Activated CD4-positive, alpha-beta T cell treated with anti-CD3 and anti-CD28 coated beads, Interleukin-2, amount 50 U/mL, for 48 hours (primary cell): ENCODE measurements at regions not wholly inside any gene's neighbourhood (a gene's known extent, or its start where the extent isn't known, plus 50 kb on each side); places are given as distances from the start of the nearest gene placed in this dataset.
"Not testable (repeated sequence)": the region's sequence is repeated elsewhere in the genome, so short reads cannot be mapped to it uniquely, and the experiment has no call there.

ENCODE experiments used
- DNase-seq, 2 experiments: peaks; one replicate each; pipeline ENCODE4 v3.0.0-alpha.2; 2020

DNA sequence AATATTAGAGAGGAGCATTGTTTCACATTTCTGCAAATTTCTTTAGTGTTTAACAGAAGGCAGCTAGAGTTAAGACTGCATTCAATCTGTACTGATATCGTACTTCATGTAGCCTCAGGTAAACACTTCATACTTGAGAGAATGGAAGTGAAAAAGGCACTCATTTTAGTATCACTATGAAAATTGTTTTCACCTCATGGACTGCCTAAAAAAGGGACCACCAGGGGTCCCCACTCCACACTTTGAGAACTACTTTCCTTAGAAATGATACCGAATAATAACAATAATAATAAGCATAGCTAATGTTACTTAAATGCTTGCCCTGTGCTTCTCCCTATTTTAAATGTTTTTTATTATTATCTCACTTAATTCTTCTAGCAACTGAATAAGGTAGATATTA lies 95.1 kb downstream of the BLID start:
- no peak for DNase-seq

DNA sequence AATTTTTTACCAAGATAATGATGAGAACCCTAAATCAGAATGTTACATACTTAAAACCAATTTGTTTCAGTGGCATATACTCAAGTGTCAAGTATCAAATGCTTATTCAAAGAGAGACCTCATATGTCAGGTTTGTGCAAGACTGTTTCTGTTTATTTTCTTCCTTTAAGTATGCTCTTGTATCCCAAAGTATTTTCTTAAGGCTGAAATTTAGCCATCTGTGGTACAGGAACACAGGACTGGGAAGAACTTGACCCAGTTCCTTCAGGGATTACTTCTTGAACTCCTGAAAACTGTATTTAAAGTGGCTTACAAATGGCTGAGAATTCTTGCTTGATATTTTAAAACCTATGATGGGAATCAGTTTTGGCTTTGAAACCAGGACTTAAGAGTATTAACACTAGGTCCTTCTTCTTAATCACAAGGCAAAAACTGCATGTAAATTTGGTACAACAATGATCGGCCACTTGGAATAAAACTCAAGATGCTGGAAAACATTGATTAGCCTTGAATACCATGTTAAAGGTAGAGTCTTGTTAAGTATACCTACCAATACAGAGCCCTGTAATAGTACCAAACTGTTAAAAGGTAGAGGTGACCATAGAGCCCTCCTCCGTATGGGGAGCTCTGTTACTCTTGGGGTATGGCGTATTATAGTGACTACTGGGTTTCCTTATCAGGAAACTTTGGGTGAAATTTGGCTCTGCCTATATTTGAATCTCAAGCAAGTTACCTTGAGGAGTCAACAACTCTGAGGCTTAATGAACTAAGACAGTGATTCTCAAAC lies 95.9 kb downstream of the BLID start:
- no peak for DNase-seq

DNA sequence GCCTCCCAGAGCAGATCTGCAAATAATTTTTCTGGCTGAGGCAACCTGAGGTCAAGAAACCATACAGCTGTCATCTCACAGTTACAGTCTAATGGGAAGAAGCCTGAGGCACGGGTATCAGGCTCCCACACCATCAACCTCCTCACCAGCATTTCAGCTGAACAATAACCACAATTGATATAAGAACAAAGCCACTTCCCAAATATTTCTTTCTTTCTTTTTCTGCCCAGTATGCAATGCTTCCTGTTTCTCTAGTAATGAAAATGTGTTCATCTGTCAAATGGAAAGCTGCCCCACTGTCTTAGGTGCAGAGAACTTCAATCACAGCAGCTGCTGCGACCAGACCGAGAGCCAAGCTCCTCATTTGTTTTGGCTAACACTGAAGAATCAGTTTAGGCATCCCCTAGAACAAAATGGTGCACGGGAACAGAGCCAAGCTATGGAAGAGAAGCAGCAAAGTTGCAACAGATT lies 108.4 kb downstream of the BLID start:
- no peak for DNase-seq

DNA sequence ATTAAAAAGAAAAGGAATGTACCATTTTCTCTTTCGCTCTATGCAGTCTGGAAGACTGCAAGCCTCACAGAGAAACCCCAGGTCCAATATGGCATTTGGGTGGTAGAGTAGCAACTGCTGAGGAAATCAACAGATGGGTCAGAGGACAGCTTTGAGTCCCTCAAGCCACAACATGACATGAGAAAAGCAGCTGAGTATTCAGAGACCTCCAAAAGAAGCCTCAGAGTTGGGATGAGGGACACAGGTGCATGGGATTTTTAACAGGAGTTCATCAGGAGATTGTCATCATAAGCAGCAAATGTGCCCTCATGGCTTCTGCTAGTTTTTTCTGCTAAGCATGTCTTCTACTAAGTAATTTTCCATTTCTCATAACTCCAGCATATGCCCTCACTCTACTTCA lies 111.6 kb downstream of the BLID start:
- DNase-seq = no peak

DNA sequence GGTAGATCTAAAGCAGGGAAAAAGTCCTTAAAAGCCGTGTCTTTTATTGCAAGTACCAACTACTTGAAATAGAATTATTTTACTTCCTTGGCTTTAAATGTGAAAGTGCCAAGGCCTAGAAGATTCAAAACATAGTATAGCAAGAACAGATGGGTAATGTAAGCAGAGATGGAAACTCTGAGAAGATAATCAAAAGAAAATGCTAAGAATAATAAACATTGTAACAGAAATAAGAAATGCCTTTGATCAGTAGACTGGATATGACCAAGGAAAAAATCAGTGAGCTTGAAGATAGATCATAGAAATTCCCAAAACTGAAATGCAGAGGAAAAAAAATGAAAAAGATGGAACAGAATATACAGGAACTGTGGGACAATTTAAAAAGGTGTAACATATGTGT lies 113.1 kb downstream of the BLID start:
- DNase-seq = no peak

DNA sequence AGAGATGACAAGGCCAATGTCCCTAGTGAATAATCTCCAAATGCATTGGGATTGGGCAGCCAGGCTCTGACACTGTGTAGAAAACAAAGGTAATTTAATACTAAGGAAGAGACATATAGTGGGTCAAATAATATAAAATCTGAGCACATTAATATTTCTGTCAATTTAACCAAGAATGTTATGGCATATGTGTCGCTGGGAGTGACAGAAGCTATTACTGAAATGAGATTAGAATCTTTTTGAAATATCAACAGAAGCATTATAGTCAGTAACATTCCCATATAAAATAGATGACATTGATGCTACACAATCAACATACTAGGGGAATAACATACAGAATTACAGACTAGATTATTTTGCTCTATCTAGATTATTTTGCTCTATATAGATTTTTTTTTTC lies 114.0 kb downstream of the BLID start:
- DNase-seq = no peak

DNA sequence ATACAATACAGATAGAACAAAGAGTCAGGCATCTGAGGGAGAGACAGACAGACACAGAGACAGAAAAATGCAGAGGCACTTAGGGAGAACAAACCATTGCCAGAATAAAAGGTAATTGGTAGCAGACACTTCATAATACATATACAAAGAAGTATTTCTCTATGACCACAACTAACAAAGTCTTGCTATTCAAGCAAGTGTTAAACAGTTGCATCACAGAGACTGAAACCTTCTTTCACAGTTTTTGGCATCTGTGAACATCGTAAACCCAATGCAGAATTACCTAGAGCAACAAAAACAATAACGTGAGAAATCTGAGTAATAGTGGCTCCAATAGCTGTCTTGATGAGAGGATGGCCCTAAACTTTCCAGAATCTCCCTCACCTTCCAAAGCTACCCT lies 116.4 kb downstream of the BLID start:
- no peak for DNase-seq

DNA sequence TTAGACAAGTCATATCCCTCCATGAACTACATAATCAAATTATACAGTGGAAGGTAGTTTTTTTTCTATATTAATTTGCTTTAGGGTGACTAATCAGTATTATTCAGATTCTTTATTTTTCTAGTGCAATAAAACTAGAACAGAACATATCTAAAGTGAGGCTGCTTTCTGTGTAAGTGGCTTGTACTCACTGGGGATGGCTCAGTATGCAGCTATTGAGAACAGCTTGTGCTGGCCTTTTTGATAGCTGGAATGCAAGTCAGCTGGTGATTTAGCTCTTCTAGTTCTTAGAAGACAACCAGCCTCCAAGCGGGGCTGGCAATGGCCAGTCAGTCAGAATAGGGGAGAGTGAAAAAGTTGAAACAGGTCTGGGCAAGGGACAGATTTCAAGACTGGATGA lies 119.4 kb downstream of the BLID start:
- DNase-seq = no peak

DNA sequence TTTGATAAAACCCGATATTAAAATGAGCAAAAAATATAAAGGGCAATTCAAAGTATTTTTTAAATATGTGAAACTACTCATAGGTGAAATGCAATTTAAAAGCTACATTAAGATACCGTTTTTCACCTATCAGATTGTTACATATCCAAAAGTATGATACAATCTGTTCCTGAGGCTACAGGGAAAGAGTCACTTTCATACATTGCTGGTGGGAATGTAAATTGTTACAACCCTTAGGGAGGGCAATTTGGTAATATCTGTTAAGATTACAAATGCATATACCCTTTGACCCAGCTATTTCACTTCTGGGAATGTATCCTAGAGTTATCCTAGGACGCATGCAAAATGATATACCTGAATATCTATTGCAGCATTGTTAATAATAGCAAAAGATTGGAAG lies 132.1 kb downstream of the BLID start:
- no peak for DNase-seq

DNA sequence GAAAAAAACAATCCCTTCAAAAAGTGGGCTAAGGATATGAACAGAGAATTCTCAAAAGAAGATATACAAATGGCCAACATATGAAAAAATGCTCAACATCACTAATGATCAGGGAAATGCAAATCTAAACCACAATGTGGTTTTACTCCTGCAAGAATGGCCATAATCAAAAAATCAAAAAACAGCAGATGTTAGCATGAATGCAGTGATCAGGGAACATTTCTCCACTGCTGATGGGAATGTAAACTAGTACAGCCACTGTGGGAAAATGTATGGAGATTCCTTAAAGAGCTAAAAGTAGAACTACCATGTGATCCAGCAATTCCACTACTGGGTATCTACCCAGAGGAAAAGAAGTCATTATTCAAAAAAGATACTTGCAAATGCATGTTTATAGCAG lies 138.1 kb downstream of the BLID start:
- not testable (repeated sequence) for DNase-seq

DNA sequence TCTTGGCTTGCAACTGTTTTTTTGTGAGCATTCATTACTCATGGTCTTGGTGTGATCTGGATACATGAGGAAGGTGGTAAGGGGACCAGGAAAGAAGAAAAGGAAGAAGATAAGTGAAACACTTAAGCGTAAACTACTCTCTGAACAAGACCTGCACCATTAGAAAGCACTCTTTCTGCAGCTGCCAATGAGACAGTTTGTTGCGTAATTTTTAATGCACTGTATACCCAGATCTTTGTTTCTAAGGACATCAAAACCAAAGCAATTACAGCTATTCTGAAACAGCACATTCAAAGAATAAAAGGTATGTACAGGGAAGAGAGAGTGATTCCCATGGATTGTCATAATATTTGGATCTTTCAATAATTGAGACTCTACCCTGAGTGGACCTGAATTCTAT lies 147.4 kb downstream of the BLID start:
- no peak for DNase-seq

DNA sequence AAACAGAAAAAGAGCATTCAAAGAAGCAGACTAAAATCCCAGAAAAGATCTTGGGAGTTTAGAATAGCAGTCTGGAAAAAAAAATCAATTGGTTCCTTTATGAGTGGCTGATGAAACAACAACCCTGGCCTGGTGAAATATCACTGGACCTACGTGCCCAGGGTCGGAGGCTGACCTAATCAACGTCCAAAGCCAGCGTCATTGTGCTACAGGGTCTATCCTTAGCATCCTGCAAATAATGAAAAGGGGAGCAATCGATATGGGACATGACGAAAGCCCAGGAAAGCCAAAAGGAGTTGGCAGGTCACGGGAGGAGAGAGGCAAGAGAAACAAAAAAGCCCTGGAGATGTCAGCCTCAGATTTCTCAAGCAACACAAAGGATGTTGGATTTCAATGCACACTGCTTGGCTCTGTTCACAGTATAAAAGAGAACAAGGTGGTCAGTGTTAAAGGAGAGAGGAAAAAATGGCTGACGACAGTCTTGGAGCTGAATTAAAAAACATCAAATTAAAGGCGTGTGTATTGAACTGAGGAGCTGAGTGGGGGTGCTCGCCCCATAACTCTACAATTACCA lies 148.8 kb downstream of the BLID start:
- no peak for DNase-seq

DNA sequence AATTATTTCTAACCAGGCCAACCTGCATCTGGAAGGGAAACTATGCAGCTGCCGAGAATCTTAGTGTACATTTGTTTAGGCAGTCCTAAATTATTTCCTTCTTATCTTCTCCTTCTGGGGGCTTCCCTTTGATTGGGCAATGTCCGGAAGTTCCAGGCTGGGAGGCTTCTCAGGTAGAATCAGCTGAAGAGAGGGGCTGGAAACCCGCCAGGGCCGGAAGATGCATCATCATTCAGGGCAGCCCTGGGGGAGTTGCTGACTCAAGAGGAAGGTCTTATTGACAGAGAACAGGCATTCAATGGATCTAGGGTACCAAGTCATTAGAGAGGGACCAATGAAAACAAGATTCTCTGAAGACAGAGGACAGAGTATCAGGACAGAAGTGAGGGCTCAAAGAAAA lies 150.7 kb downstream of the BLID start:
- DNase-seq = no peak

DNA sequence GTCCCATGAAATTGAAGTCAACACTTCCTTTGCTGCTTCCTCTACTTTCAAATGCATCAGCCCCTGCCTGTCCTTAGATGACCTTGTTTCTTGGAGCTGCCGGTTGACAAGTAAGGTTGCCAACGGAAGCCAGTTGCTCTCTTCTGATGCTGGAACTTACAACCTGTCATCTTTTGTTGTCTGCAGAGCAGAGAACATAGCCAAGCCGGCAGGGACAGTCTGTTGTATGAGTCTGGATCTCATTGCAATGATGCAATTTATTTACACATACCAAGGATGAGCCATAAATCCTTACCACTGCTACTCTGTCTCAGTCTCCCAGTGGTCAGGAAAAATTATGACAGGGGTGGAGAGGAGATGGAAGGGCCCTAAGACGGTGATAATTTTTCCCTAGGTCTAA lies 151.4 kb downstream of the BLID start:
- no peak for DNase-seq

DNA sequence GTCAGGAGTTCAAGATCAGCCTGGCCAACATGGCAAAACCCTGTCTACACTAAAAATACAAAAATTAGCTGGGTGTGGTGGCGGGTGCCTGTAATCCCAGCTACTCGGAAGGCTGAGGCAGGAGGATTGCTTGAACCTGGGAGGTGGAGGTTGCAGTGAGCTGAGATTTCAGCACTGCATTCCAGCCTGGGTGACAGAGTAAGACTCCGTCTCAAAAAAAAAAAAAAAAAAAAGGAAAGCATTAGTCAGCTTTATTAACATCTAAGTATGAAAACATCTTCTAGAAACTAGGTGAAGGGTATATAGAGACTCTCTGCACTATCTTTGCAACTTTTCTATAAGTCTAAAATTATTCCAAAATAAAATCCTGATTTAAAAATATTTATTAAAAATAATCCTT lies 152.2 kb downstream of the BLID start:
- not testable (repeated sequence) for DNase-seq

DNA sequence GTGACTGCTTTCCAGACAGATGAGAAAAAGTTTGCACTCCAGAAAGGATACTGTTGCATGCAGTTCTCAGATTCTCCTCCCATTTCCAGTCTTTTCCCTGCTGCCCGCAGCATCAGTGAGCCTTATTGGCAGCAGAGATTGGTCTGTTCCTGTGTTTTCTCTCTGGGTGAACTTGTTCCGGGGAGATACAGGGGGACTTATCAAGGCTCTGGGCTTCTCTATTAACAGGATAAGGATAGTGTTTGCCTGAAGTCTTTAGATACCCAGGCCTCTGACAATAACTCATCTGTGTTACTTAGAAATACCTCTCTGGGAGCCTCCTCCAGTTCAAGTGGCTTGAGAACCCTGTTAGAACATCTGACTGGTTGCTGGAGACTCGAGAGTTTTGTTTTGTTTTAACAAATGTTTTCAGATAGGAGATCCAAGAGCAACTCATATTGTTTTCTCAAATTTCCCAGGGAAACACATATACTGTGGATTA lies 154.7 kb downstream of the BLID start:
- DNase-seq = no peak

DNA sequence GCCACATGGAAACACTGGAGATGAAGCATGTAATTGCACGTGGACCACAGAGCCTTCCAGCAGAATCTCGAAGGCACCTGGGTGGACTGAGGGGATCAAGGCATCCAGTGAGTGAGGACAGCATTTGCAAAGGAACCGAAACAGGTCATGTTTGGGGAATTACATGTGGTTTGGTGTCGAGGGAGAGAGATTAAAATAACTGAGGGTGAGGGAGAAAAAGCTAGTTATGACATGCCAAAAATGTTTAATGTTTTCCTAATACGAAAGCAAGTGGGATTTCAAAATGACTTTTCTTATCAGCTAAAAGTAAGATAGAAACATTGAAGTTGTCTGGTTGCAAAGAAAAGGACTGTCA lies 157.1 kb downstream of the BLID start:
- no peak for DNase-seq

DNA sequence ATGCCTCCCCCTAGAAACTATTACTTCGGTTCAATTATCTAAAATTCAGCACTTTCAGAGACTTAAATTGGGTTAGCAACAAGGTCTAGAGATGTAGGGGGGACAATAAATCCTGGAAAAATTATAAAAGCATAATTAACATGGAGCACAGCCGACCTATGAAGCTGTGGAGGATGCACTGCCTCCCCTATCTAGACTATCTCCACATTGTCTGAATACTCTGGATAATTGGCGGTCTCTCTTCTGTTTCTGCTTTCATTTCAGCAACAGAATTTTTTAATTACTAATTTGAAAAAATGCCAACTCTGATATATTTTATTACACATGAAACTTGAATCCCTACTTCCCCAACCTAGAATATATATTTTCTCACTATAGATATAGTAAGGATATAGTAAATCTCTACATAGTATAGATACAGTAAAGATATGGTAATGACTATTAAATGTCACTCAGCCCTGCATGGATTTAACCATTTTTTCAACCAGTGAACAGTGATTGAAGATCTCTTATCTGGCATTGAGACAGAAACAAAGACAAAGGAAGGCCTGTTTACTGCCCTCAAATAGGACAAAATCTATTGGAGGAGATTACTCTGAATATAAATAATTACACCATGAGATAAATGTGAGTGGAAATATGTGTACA lies 157.6 kb downstream of the BLID start:
- DNase-seq = no peak

DNA sequence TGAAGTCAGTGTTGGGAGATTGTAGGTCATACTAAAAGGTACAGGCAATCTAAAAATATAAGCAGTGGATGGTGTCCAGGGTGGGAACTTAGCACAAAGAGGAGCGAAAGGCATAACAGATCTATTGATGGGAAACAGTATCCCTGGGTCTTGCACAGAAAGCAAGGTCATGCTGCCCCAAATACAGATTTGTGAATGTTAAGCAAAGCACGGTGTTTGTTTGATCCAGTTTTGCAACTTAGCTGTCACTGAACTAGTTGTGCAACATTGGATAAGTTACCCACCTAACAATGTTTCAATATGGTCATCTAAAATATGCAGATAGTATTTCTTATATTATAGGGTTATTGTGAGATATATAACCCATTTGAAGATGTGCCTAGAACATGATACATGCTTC lies 162.9 kb downstream of the BLID start:
- DNase-seq = no peak

DNA sequence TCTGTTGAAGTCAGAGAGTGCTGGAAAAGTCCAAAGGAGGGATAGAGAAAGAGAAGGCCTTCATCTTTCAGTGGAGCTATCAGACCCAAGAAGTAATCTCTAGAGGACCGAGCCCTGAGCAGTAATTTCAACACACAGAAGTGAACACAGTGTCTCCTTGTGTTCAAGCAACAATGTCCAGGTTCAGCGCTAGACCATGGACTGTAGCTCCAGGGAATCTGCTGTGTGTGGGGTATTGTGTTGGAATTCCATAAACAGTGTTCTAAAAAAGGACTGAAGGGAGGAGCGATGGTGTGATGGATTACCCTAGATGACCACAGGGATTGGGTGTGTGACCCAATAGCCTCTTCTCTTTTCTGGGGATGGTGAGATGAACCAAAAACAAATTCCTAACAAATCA lies 165.9 kb downstream of the BLID start:
- DNase-seq = no peak

DNA sequence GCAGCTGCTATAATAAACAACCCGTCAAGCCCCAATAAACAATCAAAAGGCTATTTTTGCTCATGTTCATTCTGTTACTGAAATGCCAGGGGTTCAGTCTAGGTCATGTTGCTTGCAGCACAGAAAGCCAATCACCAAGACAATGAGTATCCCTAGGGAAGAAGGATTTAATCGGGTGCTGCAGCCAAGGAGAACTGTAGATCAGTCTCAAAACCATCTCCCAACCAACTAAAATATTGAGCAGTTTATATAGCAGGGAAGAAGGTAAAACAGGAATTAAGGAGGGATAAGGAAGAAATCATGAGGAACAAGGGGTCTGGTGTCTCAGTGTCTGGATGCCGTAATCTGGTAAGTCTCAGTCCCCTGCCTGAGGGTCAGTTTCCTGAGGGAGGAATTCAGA lies 169.5 kb downstream of the BLID start:
- DNase-seq = no peak

DNA sequence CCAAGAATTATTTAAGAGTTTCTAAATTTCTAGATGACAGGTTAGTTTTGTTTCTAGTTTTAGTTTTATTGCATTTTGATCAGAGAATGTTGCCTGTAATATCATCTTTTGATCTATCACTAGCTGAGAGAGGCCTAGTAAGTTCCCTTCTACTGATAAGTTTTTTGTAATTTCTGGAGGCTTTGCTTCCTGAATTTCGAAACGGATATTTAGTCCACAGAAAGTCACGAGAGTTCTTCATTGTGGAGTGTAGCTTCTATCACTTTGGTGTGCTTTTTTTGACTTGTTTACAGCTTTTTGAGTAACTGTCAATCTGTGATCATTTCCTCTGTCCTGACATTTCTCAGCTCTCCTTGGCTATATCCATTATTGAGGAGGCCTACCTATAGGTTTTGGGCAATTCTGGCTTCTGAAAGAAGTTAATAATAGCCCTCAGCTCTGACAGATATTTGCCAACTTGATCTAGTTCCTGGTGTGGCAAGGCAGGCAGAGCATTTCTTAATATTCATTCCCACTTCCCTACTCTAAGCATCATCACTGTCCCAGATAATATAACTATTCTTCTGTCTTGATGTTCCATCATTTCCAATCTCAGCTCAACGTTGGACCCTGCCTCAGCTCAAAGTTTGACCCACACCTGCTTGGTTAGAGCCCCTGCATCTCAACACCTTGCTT lies 171.3 kb downstream of the BLID start:
- no peak for DNase-seq

DNA sequence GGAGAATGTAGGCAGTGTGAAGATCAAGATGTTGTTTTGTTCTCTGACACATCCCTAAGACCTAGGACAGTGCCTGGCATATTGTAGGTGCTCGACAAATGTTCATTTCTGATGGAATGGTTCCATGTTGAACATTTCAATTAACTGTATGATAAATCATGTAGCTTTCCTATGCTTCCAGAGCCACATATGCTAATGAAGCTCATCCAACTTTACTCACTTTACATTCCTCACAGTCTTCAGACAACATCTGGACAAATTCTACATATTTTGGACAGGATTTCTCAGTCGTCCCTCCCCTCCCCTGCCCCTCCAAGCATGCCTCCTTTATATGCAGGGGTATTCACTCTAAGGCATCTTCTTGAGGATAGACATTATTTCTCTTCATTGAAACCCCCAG lies 177.9 kb downstream of the BLID start:
- no peak for DNase-seq
